HepG2 (cell line): ENCODE measurements at regions not wholly inside any gene's neighbourhood (a gene's known extent, or its start where the extent isn't known, plus 50 kb on each side); places are given as distances from the start of the nearest gene placed in this dataset.

Experiments
- ATAC-seq: fragments of 200-7000 bp; cut with Tn5 transposase; 3 replicates; pipeline ENCODE4 v1.9.1; 2020; ENCODE audit warnings: mild to moderate bottlenecking, moderate library complexity
- BruUV-seq: library from RNA; stranded (reverse); fragments of 400-500 nt; replicated peaks from 2 replicates; lab custom pipeline; 2021; lab: Mats Ljungman, UMichigan
- CTCF ChIA-PET: fragments of 300-600 bp; formaldehyde crosslinking; extraction: SDS; loops from one replicate; lab custom pipeline; 2021; ENCODE audit warnings: low total read pairs, inconsistent platforms, low intra/inter-chr PET ratio; lab: Yijun Ruan, JAX
- POLR2A ChIA-PET: fragments of 350-600 bp; sonication (Branson Sonifier 250); formaldehyde crosslinking; loops from one replicate; lab custom pipeline; 2020; ENCODE audit warnings: antibody characterized with exemption, inconsistent platforms; lab: Yijun Ruan, JAX
- DNase-seq: peaks from one replicate; pipeline ENCODE4 v3.0.0-alpha.2; 2015; ENCODE audit warnings: low spot score
- FAIRE-seq: peaks from 3 replicates; lab custom pipeline; 2011; peaks lifted over from hg19 to GRCh38; lab: Jason Lieb, UNC
- H2AFZ ChIP-seq: one replicate; pipeline ENCODE4 v1.6.1; 2011; ENCODE audit warnings: low read length, inconsistent platforms
- H3K27ac ChIP-seq: fragments of 300-600 bp; 3 replicates; pipeline ENCODE4 v1.8.0; 2011; ENCODE audit warnings: mixed run types, mild to moderate bottlenecking, mixed read lengths, low read length, inconsistent platforms; ENCODE audit not compliant: insufficient read depth; ENCODE audit errors: extremely low read length
- H3K27me3 ChIP-seq, 2 experiments: fragments of 200-600 bp in 1 of 2; 2 replicates in 1 of 2; 3 replicates in 1 of 2; pipeline versions ENCODE4 v1.6.0 to v1.8.0; 2011; ENCODE audit warnings: low read length in 2 of 2, mild to moderate bottlenecking in 2 of 2, moderate library complexity in 2 of 2, inconsistent platforms in 1 of 2; ENCODE audit not compliant: insufficient read depth in 2 of 2, control insufficient read depth in 1 of 2
- H3K36me3 ChIP-seq, 2 experiments: fragments of 200-600 bp in 1 of 2; replicated peaks in 1 of 2; 2 replicates in 1 of 2; 3 replicates in 1 of 2; pipeline versions ENCODE4 v1.5.1 to v1.8.0; 2011; ENCODE audit warnings: low read length in 2 of 2, inconsistent platforms in 1 of 2; ENCODE audit not compliant: insufficient read depth in 2 of 2, control insufficient read depth in 1 of 2
- H3K4me1 ChIP-seq: 2 replicates; pipeline ENCODE4 v1.5.1; 2012; ENCODE audit warnings: low read length, inconsistent platforms; ENCODE audit not compliant: insufficient read depth
- H3K4me2 ChIP-seq: 2 replicates; pipeline ENCODE4 v1.6.0; 2011; ENCODE audit warnings: low read depth, low read length, inconsistent platforms
- H3K4me3 ChIP-seq, 3 experiments: fragments of 200-600 bp in 1 of 3; sonication (generic), shearing (Covaris generic) in 1 of 3; replicated peaks in 1 of 3; 2 replicates each; pipeline ENCODE4 v1.5.1; 2011 to 2016; ENCODE audit warnings: low read length in 3 of 3, inconsistent platforms in 2 of 3, low read depth in 2 of 3, mild to moderate bottlenecking in 2 of 3, control low read depth in 1 of 3, mixed read lengths in 1 of 3; ENCODE audit not compliant: insufficient read depth in 1 of 3
- H3K79me2 ChIP-seq: one replicate; pipeline ENCODE4 v1.6.1; 2011; ENCODE audit warnings: low read length, inconsistent platforms; ENCODE audit not compliant: insufficient read depth
- H3K9ac ChIP-seq: 2 replicates; pipeline ENCODE4 v1.6.0; 2011; ENCODE audit warnings: mild to moderate bottlenecking, low read depth, low read length, inconsistent platforms; ENCODE audit not compliant: insufficient read depth
- H3K9me3 ChIP-seq: 2 replicates; pipeline ENCODE4 v1.5.1; 2012; ENCODE audit warnings: mild to moderate bottlenecking, low read length
- H4K20me1 ChIP-seq: 2 replicates; pipeline ENCODE4 v1.6.0; 2011; ENCODE audit warnings: inconsistent platforms, mild to moderate bottlenecking, low read length, moderate library complexity; ENCODE audit not compliant: insufficient read depth
- CHCHD3 ChIP-seq: sonication (generic); formaldehyde crosslinking; IDR thresholded peaks from 2 replicates; pipeline ENCODE4 v1.8.0; 2022; ENCODE audit warnings: mild to moderate bottlenecking, missing genetic modification reagents, moderate library complexity
- FOXK1 ChIP-seq: sonication (generic); formaldehyde crosslinking; IDR thresholded peaks from 2 replicates; pipeline ENCODE4 v1.4.0; 2020; ENCODE audit warnings: low read depth, missing genetic modification reagents, borderline replicate concordance
- GATAD2A ChIP-seq: IDR thresholded peaks from 2 replicates; pipeline ENCODE4 v1.6.1; 2016
- ISX ChIP-seq: sonication (generic); formaldehyde crosslinking; conservative IDR thresholded peaks from 2 replicates; pipeline ENCODE4 v1.5.0; 2020; ENCODE audit warnings: missing genetic modification reagents
- MBD4 ChIP-seq: IDR thresholded peaks from 2 replicates; pipeline ENCODE4 v1.6.1; 2012; ENCODE audit warnings: low read length, inconsistent platforms, borderline replicate concordance
- SETDB1 ChIP-seq: sonication (generic); formaldehyde crosslinking; IDR thresholded peaks from 2 replicates; pipeline ENCODE4 v1.5.1; 2020; ENCODE audit warnings: missing genetic modification reagents, mild to moderate bottlenecking, borderline replicate concordance
- ZBTB42 ChIP-seq: sonication (generic); formaldehyde crosslinking; IDR thresholded peaks from 2 replicates; pipeline ENCODE4 v1.5.0; 2020; ENCODE audit warnings: mild to moderate bottlenecking, missing genetic modification reagents
- ZNF136 ChIP-seq: sonication (generic); formaldehyde crosslinking; IDR thresholded peaks from 2 replicates; pipeline ENCODE4 v1.8.1; 2022; ENCODE audit warnings: low read depth, mild to moderate bottlenecking, moderate library complexity, missing genetic modification reagents
- ZNF292 ChIP-seq: sonication (generic); formaldehyde crosslinking; IDR thresholded peaks from 2 replicates; pipeline ENCODE4 v1.8.1; 2022; ENCODE audit warnings: mild to moderate bottlenecking, low read depth, missing genetic modification reagents, borderline replicate concordance
- ZNF329 ChIP-seq: sonication (generic); formaldehyde crosslinking; IDR thresholded peaks from 2 replicates; pipeline ENCODE4 v1.9.0; 2021; ENCODE audit warnings: low read depth, mild to moderate bottlenecking, missing genetic modification reagents
- ZSCAN31 ChIP-seq: sonication (generic); formaldehyde crosslinking; IDR thresholded peaks from 2 replicates; pipeline ENCODE4 v1.5.0; 2020; ENCODE audit warnings: low read depth, mild to moderate bottlenecking, missing genetic modification reagents
- WGBS: methylation state at CpG from one replicate; pipeline ENCODE4 v1.1.6; 2017; ENCODE audit warnings: low lambda C conversion rate; 5-methylcytosine and 5-hydroxymethylcytosine counted together
- in situ Hi-C: cut with HindIII; loops from 2 replicates; pipeline ENCODE4 v1.10.0; 2017; ENCODE audit warnings: low pct_unique_long_range_greater_than_20kb; ENCODE audit not compliant: extremely low pct_ligation_motif_present
- intact Hi-C: fragments of 100-400 bp; cut with micrococcal nuclease; formaldehyde crosslinking; loops from one replicate; pipeline ENCODE4 v1.10.0; 2022; ENCODE audit not compliant: unreplicated experiment
- TF ChIP-seq, protein P1 (sequence below): IDR thresholded peaks from 2 replicates; pipeline ENCODE4 v1.6.1; 2016; ENCODE audit warnings: mild to moderate bottlenecking, missing biosample characterization, missing genetic modification reagents
- TF ChIP-seq, protein P2 (sequence below): sonication (generic); formaldehyde crosslinking; IDR thresholded peaks from 2 replicates; pipeline ENCODE4 v1.9.0; 2021; ENCODE audit warnings: missing genetic modification reagents, mild to moderate bottlenecking, borderline replicate concordance
- TF ChIP-seq, protein P3 (sequence below): IDR thresholded peaks from 2 replicates; pipeline ENCODE4 v1.6.1; 2016; ENCODE audit warnings: missing compliant biosample characterization, missing genetic modification reagents, borderline replicate concordance
- TF ChIP-seq, protein P4 (sequence below): sonication (generic); formaldehyde crosslinking; IDR thresholded peaks from 2 replicates; pipeline ENCODE4 v1.8.1; 2022; ENCODE audit warnings: low read depth, mild to moderate bottlenecking, missing genetic modification reagents

DNA sequence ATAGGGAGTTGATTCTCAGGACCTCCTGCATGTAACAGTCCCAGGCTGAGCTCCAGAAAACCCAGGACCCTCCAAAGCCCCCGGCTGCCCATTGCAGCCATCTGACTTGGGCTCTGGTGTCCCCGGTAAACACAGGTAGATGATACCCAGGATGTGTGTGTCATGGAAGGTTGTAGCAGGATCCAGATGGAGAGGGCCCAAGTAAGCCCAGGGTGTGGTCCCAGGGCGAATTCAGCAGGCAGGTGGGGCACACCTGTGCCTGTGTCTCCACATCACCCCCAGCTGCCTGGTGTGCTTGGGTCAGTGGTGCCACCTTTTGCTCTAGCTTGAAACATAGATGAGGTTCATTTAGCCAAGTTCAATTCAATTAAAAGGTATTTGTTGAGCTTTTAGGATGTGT is 524.1 kb downstream of the GLRX3 start:
- FAIRE-seq = no peak
- ChIA-PET CTCF (no interaction called here), POLR2A (no interaction called here)

DNA sequence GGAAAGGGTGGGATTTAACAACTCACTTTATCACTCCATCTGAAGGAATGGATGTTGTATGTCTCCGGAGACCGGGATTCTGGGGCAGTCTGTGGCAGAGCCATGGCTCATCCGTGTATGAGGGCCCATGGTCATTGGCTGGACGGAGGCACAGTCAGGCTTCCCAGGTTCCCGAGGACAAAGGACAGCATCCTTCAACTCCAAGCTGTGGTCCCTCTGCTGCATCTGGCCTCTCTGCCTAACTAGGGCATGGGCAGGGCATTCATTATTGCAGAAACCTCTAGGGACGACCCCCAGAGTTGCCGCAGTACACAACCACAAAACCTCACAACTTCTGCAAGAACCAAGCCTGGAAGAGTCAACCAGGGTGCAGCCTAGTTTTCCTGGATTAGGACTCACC is 525.2 kb downstream of the GLRX3 start:
- in situ Hi-C loops (no loop called here), intact Hi-C loops (no loop called here)
- no peaks in the 10 kb centered on the region for H3K79me2 ChIP-seq
- ChIA-PET CTCF (no interaction called here), POLR2A (no interaction called here)
- H3K9me3 ChIP-seq = no peaks in the 10 kb centered on the region
- no peaks in the 10 kb centered on the region for H3K4me1 ChIP-seq
- peaks cover 0 to 1% of the 10 kb centered on the region in 2 experiments; a peak in 2 of 5 replicates for H3K27me3 ChIP-seq
- no peak for FAIRE-seq
- ATAC-seq = no peak
- H3K4me3 ChIP-seq = no peak overlapping the region
- DNase-seq = no peak
- no TSS peak for BruUV-seq
- H2AFZ ChIP-seq = no peak overlapping the region
- no peak overlapping the region for H3K9ac ChIP-seq
- no peak overlapping the region for H3K4me2 ChIP-seq
- H3K36me3 ChIP-seq = no peaks in the 10 kb centered on the region
- WGBS = no CpG with 5 or more reads among the region's 7 CpGs
- H3K27ac ChIP-seq = no peak overlapping the region
- no peaks in the 10 kb centered on the region for H4K20me1 ChIP-seq
- no peak for TF ChIP-seq ISX (CRISPR knock-in tag)
- TF ChIP-seq, protein P1, sequence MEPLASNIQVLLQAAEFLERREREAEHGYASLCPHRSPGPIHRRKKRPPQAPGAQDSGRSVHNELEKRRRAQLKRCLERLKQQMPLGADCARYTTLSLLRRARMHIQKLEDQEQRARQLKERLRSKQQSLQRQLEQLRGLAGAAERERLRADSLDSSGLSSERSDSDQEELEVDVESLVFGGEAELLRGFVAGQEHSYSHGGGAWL (CRISPR knock-in tag) = no peak
- TF ChIP-seq ZNF292 (CRISPR knock-in tag) = no peak
- no peak for TF ChIP-seq GATAD2A (CRISPR knock-in tag)
- no peak for TF ChIP-seq ZNF136 (CRISPR knock-in tag)
- TF ChIP-seq FOXK1 (CRISPR knock-in tag) = no peak
- TF ChIP-seq, protein P2, sequence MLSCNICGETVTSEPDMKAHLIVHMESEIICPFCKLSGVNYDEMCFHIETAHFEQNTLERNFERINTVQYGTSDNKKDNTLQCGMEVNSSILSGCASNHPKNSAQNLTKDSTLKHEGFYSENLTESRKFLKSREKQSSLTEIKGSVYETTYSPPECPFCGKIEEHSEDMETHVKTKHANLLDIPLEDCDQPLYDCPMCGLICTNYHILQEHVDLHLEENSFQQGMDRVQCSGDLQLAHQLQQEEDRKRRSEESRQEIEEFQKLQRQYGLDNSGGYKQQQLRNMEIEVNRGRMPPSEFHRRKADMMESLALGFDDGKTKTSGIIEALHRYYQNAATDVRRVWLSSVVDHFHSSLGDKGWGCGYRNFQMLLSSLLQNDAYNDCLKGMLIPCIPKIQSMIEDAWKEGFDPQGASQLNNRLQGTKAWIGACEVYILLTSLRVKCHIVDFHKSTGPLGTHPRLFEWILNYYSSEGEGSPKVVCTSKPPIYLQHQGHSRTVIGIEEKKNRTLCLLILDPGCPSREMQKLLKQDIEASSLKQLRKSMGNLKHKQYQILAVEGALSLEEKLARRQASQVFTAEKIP (CRISPR knock-in tag) = no peak
- TF ChIP-seq, protein P3, sequence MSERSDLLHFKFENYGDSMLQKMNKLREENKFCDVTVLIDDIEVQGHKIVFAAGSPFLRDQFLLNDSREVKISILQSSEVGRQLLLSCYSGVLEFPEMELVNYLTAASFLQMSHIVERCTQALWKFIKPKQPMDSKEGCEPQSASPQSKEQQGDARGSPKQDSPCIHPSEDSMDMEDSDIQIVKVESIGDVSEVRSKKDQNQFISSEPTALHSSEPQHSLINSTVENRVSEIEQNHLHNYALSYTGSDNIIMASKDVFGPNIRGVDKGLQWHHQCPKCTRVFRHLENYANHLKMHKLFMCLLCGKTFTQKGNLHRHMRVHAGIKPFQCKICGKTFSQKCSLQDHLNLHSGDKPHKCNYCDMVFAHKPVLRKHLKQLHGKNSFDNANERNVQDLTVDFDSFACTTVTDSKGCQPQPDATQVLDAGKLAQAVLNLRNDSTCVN = no peak
- TF ChIP-seq ZBTB42 (CRISPR knock-in tag) = no peak
- TF ChIP-seq, protein P4, sequence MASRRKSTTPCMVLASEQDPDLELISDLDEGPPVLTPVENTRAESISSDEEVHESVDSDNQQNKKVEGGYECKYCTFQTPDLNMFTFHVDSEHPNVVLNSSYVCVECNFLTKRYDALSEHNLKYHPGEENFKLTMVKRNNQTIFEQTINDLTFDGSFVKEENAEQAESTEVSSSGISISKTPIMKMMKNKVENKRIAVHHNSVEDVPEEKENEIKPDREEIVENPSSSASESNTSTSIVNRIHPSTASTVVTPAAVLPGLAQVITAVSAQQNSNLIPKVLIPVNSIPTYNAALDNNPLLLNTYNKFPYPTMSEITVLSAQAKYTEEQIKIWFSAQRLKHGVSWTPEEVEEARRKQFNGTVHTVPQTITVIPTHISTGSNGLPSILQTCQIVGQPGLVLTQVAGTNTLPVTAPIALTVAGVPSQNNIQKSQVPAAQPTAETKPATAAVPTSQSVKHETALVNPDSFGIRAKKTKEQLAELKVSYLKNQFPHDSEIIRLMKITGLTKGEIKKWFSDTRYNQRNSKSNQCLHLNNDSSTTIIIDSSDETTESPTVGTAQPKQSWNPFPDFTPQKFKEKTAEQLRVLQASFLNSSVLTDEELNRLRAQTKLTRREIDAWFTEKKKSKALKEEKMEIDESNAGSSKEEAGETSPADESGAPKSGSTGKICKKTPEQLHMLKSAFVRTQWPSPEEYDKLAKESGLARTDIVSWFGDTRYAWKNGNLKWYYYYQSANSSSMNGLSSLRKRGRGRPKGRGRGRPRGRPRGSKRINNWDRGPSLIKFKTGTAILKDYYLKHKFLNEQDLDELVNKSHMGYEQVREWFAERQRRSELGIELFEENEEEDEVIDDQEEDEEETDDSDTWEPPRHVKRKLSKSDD (CRISPR knock-in tag) = no peak
- no peak for TF ChIP-seq SETDB1
- TF ChIP-seq MBD4 = no peak

More for the DNA sequence above, 524.1 kb downstream of the GLRX3 start:
- no peak for ATAC-seq
- 56% methylated on average over 2 of the region's 3 CpGs for WGBS
- no peak overlapping the region for H3K27ac ChIP-seq
- no peak overlapping the region for H3K4me3 ChIP-seq
- no peaks in the 10 kb centered on the region for H3K36me3 ChIP-seq
- TF ChIP-seq ZNF329 (no peak), ZSCAN31 (no peak), CHCHD3 (CRISPR knock-in tag) (no peak)
- TF ChIP-seq, all 625 proteins: peak for 0
- H3K9me3 ChIP-seq = no peaks in the 10 kb centered on the region
- no peaks in the 10 kb centered on the region for H3K4me1 ChIP-seq
- H2AFZ ChIP-seq = no peak overlapping the region
- H3K4me2 ChIP-seq = no peak overlapping the region
- peaks cover 1% of the 10 kb centered on the region in 2 experiments; a peak in 2 of 5 replicates for H3K27me3 ChIP-seq
- in situ Hi-C loops (no loop called here), intact Hi-C loops (no loop called here)
- no peaks in the 10 kb centered on the region for H3K79me2 ChIP-seq
- no TSS peak for BruUV-seq
- no peak overlapping the region for H3K9ac ChIP-seq
- H4K20me1 ChIP-seq = no peaks in the 10 kb centered on the region
- no peak for DNase-seq
